C1 segment of cervical spinal cord (tissue), 14 donors: ENCODE measurements at regions not wholly inside any gene's neighbourhood (a gene's known extent, or its start where the extent isn't known, plus 50 kb on each side); places are given as distances from the start of the nearest gene placed in this dataset.
"Not testable (repeated sequence)": the region's sequence is repeated elsewhere in the genome, so short reads cannot be mapped to it uniquely, and the experiment has no call there.

ENCODE experiments used
- DNase-seq, 14 donors: peaks; one replicate each; lab custom pipeline; 2025; lab: John Stamatoyannopoulos, UW

DNA sequence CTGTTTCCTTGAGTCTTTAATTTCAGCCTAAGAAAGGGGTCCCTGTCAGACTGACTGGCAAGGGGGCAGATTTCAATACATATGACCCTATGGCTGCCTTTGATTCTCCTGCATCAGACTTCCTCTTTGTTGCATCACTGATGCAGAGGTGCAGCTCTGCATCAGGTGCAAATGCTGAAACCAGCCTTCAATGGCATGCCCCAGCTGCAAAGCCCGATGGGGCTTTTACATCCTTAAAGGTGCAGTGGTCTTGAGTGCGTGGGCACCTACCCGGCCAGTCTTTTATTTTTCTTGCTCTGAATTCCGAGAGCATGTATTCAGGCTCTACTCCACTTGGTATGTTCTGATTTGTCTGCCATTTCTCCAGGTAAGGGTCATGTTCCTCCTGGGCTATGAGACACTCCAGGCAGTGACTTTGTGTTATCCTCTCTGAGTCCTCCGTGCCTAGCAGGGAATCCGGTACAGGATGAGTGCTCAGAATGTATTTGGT is 169.5 kb downstream of the MYCN start:
- DNase-seq = no peak

DNA sequence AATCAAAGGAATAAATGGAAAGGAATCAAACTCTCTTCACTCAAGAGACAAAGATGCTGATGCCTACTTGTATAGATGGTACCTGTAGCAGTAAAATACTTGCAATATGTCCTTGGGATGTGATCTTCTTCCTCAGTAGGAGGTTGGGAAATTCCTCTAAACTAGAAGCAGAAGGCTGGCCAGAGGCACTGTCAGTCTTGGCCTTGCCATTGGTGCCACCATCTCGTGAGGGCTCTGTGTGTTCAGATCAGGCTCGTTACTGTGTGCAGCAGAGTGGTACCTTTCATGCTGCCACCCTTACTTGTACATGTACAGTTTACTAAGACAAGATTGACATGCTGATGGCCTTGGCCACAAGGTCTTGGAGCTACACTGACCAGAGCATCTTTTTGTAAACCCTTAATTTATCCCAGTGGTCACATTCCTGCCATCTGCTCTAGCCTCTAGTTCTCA is 169.0 kb downstream of the MYCN start:
- no peak for DNase-seq

DNA sequence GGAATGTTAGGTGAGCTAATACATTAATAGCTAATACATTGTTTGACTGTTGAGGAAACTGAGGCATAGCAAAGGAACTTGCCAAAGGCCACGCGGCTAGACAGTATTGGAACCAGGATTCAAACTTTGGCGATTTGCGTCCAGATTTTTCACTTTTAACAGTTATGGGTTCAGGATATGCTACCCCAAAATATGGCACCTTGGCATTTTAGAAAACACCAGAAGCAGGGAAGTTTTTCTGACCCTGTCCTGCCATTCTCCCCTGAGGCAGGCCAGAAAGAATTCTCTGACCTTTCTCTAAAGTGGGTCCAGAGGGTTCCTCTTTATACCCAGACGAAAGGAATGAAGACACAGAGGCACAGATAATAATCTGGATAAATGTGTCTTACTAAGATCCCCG is 166.9 kb downstream of the MYCN start:
- DNase-seq = no peak

DNA sequence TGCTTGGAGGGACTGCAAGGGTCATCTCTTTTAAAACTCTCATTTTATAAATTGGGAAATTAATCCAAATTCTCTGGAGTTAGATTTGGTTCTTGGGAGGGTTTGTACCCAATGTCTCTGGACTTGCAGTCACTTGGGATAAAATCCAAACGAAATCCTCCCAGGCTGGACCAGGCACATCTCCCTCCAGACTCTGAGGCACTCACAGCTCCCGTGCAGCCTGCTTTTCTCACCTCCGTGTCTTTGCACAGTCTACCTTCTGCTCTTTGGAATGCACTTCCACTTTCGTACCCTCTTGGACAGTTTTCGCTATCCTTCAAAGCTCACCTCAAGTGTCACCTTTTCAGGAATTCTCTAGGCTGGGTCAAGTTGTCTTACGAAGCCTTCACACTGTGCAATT is 166.3 kb downstream of the MYCN start:
- no peak for DNase-seq

DNA sequence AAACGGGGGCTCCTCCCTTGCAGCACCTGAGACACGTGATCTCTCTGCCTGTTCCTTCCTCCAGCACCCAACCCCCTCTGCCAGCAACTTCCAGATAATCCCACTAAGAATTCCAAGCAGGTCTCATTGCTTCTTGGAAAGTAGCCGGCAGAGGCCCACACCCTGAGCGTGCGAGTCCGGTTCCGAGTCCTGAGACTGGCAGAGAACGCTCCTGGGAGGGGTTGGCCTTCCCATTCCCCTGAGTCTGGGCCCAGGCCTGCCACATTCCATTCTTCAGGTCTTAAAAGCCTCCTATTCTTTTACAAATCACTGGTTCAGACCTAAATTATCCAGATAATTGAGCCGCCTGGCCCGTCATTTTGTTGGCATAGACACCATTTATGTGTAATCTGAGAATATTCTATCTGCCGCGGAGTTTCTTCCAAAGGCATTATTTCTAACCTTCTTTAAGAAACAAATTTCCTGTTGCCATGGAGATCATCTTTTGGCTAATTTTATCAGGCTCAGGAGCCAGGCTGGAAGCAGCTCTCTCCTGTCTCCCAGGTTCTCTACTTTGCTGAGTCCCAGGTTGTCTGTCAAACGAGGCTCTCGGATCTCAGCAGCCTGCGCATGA is 165.4 kb downstream of the MYCN start:
- no peak for DNase-seq

DNA sequence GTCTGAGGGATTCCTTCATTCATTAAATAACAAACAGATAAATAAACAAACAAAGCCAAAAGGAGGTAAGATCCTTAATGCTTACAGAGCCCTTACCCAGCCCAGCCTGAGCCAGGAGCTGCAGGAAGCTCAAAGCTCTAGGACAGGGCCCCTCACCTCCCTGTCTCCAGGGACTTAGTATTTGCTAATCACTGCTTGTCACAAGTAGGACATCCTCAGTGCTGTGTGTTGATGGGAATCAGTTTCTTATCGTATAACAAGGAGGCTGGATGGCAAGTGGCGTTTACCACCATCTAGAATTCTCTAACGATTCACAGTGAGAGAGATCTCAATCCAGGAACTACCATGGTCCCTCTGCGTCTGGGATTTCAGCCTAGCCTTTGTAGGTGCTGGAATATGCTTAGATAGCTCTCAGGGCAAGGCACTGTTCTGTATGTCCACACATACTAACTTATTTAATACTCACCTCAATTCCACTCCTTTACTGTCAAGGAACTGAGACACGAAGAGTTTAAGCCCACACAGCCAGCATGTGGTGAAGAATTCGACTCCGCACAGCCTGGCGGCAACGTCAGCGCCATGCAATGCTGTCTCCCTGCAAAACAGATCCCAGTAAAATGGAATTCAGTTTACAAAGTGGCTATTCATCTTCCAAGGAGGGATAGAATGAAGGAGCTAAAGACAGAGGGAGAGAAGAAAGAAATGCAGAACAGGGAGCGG is 164.8 kb downstream of the MYCN start:
- no peak for DNase-seq

DNA sequence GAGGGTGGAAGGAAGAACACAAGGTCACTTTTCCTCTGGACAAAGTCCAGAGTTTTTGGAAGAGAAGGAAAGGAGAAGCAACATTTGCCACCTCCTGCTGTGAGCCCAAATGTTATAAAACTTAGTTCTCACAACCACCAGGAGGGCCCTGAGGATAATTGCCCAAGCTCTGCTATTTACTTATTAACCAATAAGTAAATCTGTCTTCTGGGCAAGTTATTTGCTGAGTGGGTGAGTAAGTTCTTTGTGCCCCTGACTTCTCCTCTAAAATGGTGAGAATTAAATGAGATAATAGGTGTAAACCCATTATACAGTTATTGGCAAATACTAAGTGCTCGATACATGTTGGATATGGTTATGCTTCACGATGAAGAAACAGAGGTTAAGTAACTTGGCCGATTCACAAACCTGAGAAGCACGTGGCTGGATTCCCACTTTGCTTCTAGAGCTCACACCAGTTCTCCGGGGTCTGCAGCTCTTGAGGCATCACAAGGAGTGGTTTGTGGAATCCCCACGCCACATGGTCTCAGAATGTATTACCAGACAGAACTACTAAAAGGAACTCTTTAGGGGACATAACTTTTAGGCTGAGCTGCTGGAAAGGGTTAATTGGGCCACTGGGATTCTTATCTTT is 164.1 kb downstream of the MYCN start:
- no peak for DNase-seq

DNA sequence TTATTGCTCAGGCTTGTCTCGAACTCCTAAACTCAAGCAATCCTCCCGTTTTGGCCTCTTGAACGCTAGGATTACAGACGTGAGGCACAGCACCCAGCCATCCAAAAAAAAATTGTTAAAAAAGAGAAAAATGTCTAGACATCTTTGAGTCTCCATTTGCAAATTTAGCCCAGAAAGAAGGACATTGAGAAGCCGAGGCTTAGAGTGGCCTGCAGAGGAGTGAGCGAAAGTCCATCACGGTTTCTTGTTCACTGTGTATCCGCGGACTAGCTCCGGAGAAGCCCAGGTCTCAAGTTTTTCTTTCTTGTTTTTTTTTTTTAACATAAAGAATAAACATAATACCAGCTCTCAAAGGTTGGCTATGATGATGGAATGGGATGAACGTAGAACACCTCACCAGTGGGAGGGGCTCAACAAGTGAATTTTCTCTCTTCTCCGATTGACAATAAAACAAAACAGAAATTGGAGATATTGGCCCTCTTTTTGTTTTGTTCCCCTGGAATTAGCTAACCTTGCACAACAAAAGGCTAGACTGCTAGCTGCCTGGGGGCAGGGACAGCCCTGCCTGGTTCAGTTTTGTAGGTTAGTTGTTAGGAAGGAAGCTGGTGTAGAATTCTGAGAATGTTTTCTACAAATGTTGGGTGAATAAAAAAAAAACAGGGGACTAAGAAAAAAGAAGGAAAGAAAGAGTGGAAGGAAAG is 163.4 kb downstream of the MYCN start:
- DNase-seq = no peak

DNA sequence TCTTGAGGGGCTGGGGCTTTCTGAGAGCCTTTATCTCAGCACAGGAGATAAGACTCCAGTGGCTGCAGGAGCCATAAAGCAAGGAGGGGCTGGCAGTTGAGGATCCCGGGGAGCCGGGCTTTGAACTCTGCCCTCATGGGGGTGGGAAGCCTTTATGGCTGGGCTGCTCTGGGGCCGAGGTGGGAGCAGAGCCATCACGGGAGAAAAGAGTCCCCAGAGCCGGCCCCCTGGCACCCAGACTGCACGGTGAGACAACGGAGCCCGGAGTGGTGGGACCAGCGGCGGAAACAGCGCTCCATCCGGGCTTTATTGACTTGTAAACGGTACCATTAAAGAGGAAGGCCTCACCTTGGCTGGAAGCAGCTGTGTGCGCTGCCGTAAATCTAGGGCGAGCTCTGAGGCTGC is 162.6 kb downstream of the MYCN start:
- no peak for DNase-seq

DNA sequence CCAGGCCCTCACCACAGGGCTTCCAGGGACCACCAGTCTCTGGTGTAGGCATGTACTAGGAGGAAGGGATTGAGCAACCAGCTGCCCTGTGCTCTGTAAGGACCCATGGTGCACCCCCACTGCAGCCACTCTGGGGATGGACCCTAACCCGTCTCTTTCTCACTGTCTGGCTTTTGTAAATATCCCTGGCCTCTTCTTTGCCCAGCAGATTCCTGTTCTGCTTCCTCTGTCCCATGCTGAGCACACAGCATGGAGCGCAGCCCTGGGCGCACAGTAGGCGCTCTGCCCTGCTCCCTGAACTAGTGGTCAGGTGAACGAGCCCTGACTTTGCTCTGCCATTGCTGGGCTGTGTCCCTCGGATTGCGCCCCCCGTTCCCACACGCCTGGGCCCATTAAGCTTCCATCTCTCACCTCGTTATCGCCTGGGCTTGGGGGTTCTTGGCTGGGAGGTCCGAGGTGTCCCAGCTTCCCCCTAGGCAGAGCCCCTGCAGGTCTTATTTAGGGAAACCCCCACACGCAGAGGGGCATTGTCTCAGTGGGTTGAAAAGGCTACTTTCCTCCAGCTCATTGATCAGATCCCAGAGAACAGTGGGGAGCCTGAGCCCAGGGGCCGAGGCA is 162.1 kb downstream of the MYCN start:
- no peak for DNase-seq

DNA sequence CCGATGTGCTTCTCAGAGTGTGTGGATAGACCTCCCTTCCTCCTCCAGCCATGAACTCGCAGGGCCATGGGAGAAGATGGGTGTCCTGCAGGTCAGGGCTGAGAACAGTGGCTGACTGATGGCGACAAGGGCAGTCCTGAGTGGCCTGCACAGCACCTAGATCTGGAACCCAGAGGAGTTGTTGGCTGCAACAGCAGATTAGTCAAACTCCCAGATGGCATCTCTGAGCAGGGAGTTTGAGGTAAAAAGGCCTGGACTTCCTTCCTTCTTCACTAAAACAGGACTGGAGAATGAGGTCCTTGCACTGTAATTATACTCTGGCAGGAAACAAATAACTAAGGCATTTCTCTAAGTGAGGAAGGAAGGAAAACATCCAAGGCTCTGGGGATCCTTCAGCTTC is 160.8 kb downstream of the MYCN start:
- peak in 1 of 14 donors; percentile 22 for DNase-seq

DNA sequence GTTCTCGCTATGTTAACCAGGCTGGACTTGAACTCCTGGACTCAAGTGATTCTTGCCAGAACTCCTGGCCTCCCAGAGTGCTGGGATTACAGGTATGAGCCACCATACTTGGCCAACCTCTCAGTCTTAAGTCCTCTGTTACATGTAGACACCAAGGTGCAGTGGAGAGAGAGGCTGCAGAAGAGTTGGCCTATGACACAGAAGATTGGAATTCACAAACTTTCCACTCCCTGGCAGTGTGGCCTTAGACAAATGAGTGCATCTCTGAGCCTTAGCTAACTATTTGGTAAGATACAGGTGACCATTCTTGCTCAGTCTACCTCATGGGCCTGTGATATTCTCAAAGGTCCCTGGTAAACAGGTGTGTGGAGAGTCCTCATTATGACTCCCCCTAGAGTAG is 159.7 kb downstream of the MYCN start:
- no peak for DNase-seq

DNA sequence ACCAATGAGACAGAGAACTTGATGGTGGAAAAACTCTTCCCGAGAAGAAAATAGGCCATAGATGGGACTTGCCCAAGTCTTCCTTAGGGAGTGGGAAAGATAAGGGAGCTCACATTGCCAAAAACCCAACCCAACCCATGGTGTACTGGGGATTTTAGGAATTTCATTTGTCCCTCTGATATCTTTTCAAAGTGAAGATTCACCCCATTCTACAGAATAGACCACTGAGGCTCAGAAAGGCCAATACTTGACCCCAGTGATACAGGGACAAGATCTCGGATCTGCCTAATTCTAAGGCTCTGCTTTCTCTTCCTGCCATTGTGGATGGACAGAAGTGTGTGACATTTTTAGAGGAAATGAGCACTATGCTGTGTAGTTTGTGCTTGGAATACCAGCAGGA is 159.0 kb downstream of the MYCN start:
- DNase-seq = no peak

DNA sequence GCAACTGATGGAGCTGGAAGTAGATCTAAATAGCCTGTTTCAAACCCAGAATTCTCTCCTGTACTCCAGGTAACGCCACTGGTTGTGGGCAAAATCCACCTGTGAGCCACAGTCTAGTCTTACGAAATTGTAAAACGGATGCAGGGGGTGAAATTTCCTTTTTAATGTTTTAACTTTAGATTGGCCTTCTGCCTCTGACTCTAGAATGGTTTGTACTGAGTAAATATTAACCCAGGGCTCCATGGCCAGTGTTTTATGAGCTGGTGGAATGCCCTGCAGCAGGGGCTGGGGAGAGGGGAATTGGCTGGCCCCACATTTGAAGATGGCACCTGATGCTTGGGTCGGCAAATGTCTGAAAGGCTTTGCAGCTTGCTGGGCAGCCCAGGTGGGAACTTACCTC is 156.6 kb downstream of the MYCN start:
- DNase-seq = no peak

DNA sequence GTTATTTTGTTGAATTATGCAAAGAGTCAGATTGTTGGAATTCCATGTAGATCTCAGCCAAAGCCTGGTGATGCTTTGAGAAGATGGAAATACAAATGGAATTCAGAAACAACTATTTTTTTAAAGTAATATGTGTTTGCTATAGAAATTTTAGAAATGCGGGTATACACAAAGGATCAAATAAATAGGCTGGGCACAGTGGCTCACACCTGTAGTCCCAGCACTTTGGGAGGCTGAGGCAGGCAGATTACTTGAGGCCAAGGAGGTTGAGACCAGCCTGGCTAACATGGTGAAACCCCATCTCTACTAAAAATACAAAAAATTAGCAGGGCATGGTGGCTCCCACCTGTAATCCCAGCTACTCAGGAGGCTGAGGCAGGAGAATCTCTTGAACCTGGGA is 155.1 kb downstream of the MYCN start:
- DNase-seq = not testable (repeated sequence)

DNA sequence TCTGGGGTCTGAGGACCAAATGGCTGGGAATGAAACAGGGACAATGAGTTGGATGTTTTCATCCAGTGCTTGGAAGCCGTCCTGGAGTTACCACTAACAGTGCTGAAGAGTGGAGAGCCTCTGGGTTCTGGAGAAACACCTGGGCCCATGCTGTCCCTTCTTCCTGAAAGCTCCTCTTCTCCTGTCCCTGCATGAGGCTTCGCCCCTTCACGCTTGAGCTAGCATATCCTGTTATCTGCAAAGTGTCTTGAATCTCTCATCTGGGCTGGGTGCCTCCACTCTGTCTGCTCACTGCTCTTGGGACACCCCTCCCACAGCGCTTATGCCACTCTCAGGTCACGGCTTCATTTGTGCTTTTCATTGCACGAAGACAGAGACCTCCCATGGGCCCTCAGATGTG is 154.5 kb downstream of the MYCN start:
- DNase-seq = no peak

DNA sequence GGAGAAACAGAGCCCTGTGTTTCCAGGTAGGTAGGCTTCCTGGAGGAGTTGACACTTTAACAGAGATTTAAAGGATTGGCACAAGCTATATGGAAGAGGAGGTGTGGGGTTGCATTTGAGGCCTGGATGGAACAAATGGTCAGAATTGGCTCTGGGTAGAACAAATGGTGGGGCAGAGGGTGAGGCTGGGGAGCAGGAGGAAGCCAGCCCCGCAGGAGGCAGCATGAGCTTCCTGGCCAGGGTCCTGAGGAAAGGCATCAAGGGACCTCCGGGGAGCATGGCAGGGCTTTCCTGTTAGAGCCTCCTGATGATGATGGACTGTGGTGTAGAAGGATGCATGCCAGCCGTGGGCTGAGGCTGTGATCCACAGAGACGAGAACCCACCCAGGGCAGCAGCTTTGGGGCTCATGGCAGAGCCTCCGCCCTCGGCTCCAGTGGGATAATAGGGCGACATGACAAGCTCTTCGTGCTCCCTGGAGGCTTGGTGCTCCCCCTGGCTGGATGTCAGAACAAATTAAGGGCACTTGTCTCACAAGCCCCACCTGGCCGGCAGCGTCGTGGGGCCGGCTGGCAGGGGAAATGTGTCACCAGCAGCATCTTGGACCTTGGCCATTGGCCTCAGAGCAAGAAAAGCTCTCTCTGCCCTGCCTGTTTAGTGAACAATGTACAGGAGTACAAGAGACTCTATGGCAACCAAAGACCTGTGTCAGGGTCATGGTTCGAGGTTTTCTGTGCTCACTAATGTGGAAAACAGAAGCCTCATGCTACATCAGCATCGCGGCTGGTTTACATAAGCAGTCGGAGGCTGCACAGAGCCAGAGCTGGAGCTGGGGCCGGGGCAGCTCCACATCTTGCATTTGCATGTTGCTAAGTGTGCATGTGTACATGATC is 153.5 kb downstream of the MYCN start:
- DNase-seq = peak in 3 of 14 donors; percentile 17 to 82 (median 21)

DNA sequence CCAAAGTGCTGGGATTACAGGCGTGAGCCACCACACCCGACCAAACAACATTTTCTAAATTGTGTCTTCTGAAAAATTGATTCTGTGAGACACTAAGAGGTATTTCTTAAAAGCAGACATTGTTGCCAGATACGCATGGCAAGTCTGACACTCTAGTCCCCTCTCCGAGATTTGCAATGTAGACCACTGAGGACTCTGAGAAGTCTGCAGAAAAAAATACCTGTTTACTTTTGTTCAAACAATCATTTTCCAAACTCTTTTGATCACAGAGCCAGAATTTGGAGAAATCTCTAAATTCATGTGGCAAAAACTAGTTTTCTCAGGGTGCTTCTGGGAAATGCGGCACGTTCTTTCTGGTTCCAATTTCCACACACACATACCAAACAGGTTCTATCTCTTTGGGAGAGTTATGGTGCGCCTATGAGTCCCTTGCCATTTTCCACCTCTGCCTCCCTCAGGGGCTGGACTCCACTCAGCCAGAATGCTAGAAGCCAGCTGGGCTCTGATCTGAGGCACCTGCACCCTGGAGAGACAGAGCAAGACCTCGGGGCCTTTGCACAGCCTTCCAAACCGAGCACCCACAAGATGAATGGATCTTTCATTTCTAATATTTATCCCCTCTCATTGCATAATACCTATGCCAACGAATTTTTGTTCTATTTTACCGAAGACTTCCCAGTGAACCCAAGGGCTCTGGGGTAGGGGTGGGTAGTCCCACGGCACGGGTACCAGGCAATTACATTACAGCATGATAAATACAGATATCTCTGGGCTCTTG is 152.7 kb downstream of the MYCN start:
- DNase-seq = no peak

DNA sequence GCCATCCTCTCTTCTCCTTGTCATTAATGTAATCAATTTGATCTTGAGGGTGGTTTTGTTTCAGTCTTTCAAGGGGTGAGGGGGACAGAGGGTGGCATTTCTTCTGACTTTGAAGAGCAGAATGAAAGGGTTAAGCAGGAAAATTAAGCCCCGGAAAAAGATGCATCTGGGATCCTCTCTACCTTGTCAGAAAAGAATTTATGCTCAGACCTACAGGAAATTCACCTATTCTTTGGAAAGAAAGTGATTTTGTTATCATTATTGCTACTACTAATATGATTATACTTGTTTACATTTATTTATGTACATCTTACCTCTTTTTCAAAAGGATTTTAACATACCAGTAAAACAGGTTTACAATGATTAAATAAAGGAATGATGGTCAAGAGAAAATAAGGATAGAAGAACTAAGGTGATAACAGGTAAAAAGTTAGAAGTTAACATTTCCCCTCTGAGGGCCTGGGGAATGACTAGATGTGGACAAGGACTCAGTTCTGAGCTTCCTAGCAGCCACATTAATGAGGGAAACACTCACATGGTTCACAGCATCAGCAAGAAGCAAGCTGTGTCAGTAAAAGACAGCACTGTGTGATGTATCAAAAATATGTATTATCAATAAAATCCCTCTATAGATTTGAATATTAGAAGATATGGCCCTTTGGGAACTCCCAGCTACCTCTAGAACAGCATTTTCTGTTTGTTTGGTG is 151.4 kb downstream of the MYCN start:
- DNase-seq = no peak
